Activated T-cell treated with anti-CD3 and anti-CD28 coated beads, Interleukin-2, amount 50 U/mL, for 4 hours (primary cell): ENCODE measurements at regions not wholly inside any gene's neighbourhood (a gene's known extent, or its start where the extent isn't known, plus 50 kb on each side); places are given as distances from the start of the nearest gene placed in this dataset.
"Not testable (repeated sequence)": the region's sequence is repeated elsewhere in the genome, so short reads cannot be mapped to it uniquely, and the experiment has no call there.

Experiments used
- ATAC-seq, 2 donors: fragments of 200-7000 bp; cut with Tn5 transposase; one replicate each; pipeline ENCODE4 v1.10.0; 2021
- DNase-seq: peaks from one replicate; pipeline ENCODE4 v3.0.0-alpha.2; 2020
- H3K27me3 Mint-ChIP-seq: one replicate; pipeline ENCODE4 v1.8.0; 2021; ENCODE audit warnings: low read depth, mixed read lengths
- H3K36me3 Mint-ChIP-seq: one replicate; pipeline ENCODE4 v1.8.0; 2022; ENCODE audit warnings: mixed read lengths; ENCODE audit not compliant: insufficient read depth
- H3K4me1 Mint-ChIP-seq: one replicate; pipeline ENCODE4 v1.8.0; 2021; ENCODE audit warnings: low read depth, mixed read lengths
- H3K4me3 Mint-ChIP-seq: one replicate; pipeline ENCODE4 v1.8.0; 2021; ENCODE audit warnings: mild to moderate bottlenecking, moderate library complexity, mixed read lengths
- H3K9me3 Mint-ChIP-seq: one replicate; pipeline ENCODE4 v1.8.0; 2021; ENCODE audit warnings: mixed read lengths

GRCh38 chr4:160611181-160611580, 1508.3 kb downstream of the RAPGEF2 start:
- peaks cover 12% of the 10 kb centered on the region for H3K9me3 Mint-ChIP-seq
- no peaks in the 10 kb centered on the region for H3K36me3 Mint-ChIP-seq
- H3K27me3 Mint-ChIP-seq: no peaks in the 10 kb centered on the region
- ATAC-seq (no peak), DNase-seq (no peak)
- no peak overlapping the region for H3K4me3 Mint-ChIP-seq
- no peaks in the 10 kb centered on the region for H3K4me1 Mint-ChIP-seq

GRCh38 chr4:160631044-160631443, 1528.2 kb downstream of the RAPGEF2 start:
- ATAC-seq (no peak), DNase-seq (no peak)
- no peaks in the 10 kb centered on the region for H3K4me1 Mint-ChIP-seq
- no peak overlapping the region for H3K4me3 Mint-ChIP-seq
- no peaks in the 10 kb centered on the region for H3K36me3 Mint-ChIP-seq
- H3K27me3 Mint-ChIP-seq: no peaks in the 10 kb centered on the region
- peaks cover 17% of the 10 kb centered on the region for H3K9me3 Mint-ChIP-seq

- Mint-ChIP-seq H3K9me3 (peaks cover 16% of the 10 kb centered on the region), H3K36me3 (no peaks in the 10 kb centered on the region), H3K27me3 (no peaks in the 10 kb centered on the region), H3K4me1 (no peaks in the 10 kb centered on the region), H3K4me3 (no peak overlapping the region)
- ATAC-seq (no peak), DNase-seq (no peak)
These were observed 1511.0 kb downstream of the FSTL5 start for GRCh38 chr4:160652790-160653189.

GRCh38 chr4:160675550-160675949, 1488.2 kb downstream of the FSTL5 start:
- no peak for ATAC-seq
- no peak for DNase-seq
- Mint-ChIP-seq H3K4me3 (no peak overlapping the region), H3K36me3 (no peaks in the 10 kb centered on the region), H3K27me3 (no peaks in the 10 kb centered on the region), H3K9me3 (peaks cover 8% of the 10 kb centered on the region), H3K4me1 (no peaks in the 10 kb centered on the region)

- H3K9me3 Mint-ChIP-seq: peaks cover 18% of the 10 kb centered on the region
- no peaks in the 10 kb centered on the region for H3K27me3 Mint-ChIP-seq
- ATAC-seq (no peak), DNase-seq (no peak)
- H3K4me3 Mint-ChIP-seq: no peak overlapping the region
- no peaks in the 10 kb centered on the region for H3K36me3 Mint-ChIP-seq
- no peaks in the 10 kb centered on the region for H3K4me1 Mint-ChIP-seq
These were observed 1478.1 kb downstream of the FSTL5 start for GRCh38 chr4:160685729-160686128.

- Mint-ChIP-seq H3K4me1 (no peaks in the 10 kb centered on the region), H3K4me3 (no peak overlapping the region), H3K9me3 (peaks cover 17% of the 10 kb centered on the region), H3K27me3 (no peaks in the 10 kb centered on the region), H3K36me3 (no peaks in the 10 kb centered on the region)
- no peak for ATAC-seq
- DNase-seq: no peak
These were observed 1462.1 kb downstream of the FSTL5 start for GRCh38 chr4:160701671-160702070.

- no peaks in the 10 kb centered on the region for H3K4me1 Mint-ChIP-seq
- H3K4me3 Mint-ChIP-seq: no peak overlapping the region
- no peaks in the 10 kb centered on the region for H3K27me3 Mint-ChIP-seq
- DNase-seq: no peak
- no peak for ATAC-seq
- H3K9me3 Mint-ChIP-seq: peaks cover 8% of the 10 kb centered on the region
- no peaks in the 10 kb centered on the region for H3K36me3 Mint-ChIP-seq
These were observed 1454.8 kb downstream of the FSTL5 start for GRCh38 chr4:160709026-160709425.

- DNase-seq (no peak), ATAC-seq (no peak)
- no peak overlapping the region for H3K4me3 Mint-ChIP-seq
- H3K36me3 Mint-ChIP-seq: no peaks in the 10 kb centered on the region
- no peaks in the 10 kb centered on the region for H3K4me1 Mint-ChIP-seq
- peaks cover 8% of the 10 kb centered on the region for H3K9me3 Mint-ChIP-seq
- no peaks in the 10 kb centered on the region for H3K27me3 Mint-ChIP-seq
These were observed 1454.3 kb downstream of the FSTL5 start for GRCh38 chr4:160709546-160709945.

- H3K27me3 Mint-ChIP-seq: no peaks in the 10 kb centered on the region
- ATAC-seq (no peak), DNase-seq (no peak)
- H3K9me3 Mint-ChIP-seq: no peaks in the 10 kb centered on the region
- no peaks in the 10 kb centered on the region for H3K4me1 Mint-ChIP-seq
- H3K36me3 Mint-ChIP-seq: no peaks in the 10 kb centered on the region
- H3K4me3 Mint-ChIP-seq: no peak overlapping the region
These were observed 1447.2 kb downstream of the FSTL5 start for GRCh38 chr4:160716551-160716950.

- ATAC-seq (no peak), DNase-seq (no peak)
- H3K4me1 Mint-ChIP-seq: no peaks in the 10 kb centered on the region
- H3K4me3 Mint-ChIP-seq: no peak overlapping the region
- H3K9me3 Mint-ChIP-seq: no peaks in the 10 kb centered on the region
- H3K36me3 Mint-ChIP-seq: no peaks in the 10 kb centered on the region
- H3K27me3 Mint-ChIP-seq: no peaks in the 10 kb centered on the region
These were observed 1446.0 kb downstream of the FSTL5 start for GRCh38 chr4:160717848-160718247.

GRCh38 chr4:160724063-160724462, 1439.7 kb downstream of the FSTL5 start:
- H3K27me3 Mint-ChIP-seq: no peaks in the 10 kb centered on the region
- DNase-seq: no peak
- no peaks in the 10 kb centered on the region for H3K36me3 Mint-ChIP-seq
- no peaks in the 10 kb centered on the region for H3K4me1 Mint-ChIP-seq
- ATAC-seq: no peak
- peaks cover 6% of the 10 kb centered on the region for H3K9me3 Mint-ChIP-seq
- H3K4me3 Mint-ChIP-seq: no peak overlapping the region

- DNase-seq: no peak
- Mint-ChIP-seq H3K9me3 (peaks cover 22% of the 10 kb centered on the region), H3K4me1 (no peaks in the 10 kb centered on the region), H3K36me3 (no peaks in the 10 kb centered on the region), H3K27me3 (no peaks in the 10 kb centered on the region), H3K4me3 (no peak overlapping the region)
- no peak for ATAC-seq
These were observed 1418.7 kb downstream of the FSTL5 start for GRCh38 chr4:160745126-160745525.

- not testable (repeated sequence) for ATAC-seq, H3K4me1 Mint-ChIP-seq, H3K4me3 Mint-ChIP-seq, DNase-seq, H3K27me3 Mint-ChIP-seq, H3K36me3 Mint-ChIP-seq
- peaks cover 20% of the 10 kb centered on the region for H3K9me3 Mint-ChIP-seq
These were observed 1417.2 kb downstream of the FSTL5 start for GRCh38 chr4:160746585-160746984.

GRCh38 chr4:160772668-160773067, 1391.1 kb downstream of the FSTL5 start:
- H3K9me3 Mint-ChIP-seq: peaks cover 3% of the 10 kb centered on the region
- H3K36me3 Mint-ChIP-seq: no peaks in the 10 kb centered on the region
- no peaks in the 10 kb centered on the region for H3K4me1 Mint-ChIP-seq
- no peak for ATAC-seq
- no peak for DNase-seq
- H3K4me3 Mint-ChIP-seq: no peak overlapping the region
- no peaks in the 10 kb centered on the region for H3K27me3 Mint-ChIP-seq

GRCh38 chr4:160795216-160795615, 1368.6 kb downstream of the FSTL5 start:
- ATAC-seq (no peak), DNase-seq (no peak)
- Mint-ChIP-seq H3K36me3 (no peaks in the 10 kb centered on the region), H3K4me1 (no peaks in the 10 kb centered on the region), H3K9me3 (peaks cover 29% of the 10 kb centered on the region), H3K27me3 (no peaks in the 10 kb centered on the region), H3K4me3 (no peak overlapping the region)

- ATAC-seq: no peak
These were observed 1355.6 kb downstream of the FSTL5 start for GRCh38 chr4:160808174-160808573.

More at GRCh38 chr4:160808174-160808573, 1355.6 kb downstream of the FSTL5 start:
- no peak for DNase-seq
- Mint-ChIP-seq H3K9me3 (peaks cover 4% of the 10 kb centered on the region), H3K36me3 (no peaks in the 10 kb centered on the region), H3K27me3 (no peaks in the 10 kb centered on the region), H3K4me3 (no peak overlapping the region), H3K4me1 (no peaks in the 10 kb centered on the region)
